K562 (cell line): ENCODE measurements at regions not wholly inside any gene's neighbourhood (a gene's known extent, or its start where the extent isn't known, plus 50 kb on each side); places are given as distances from the start of the nearest gene placed in this dataset.
"Not testable (repeated sequence)": the region's sequence is repeated elsewhere in the genome, so short reads cannot be mapped to it uniquely, and the experiment has no call there.

Experiments
- ATAC-seq: fragments of 200-7000 bp; cut with Tn5 transposase; 3 replicates; pipeline ENCODE4 v1.9.1; 2020; ENCODE audit warnings: moderate library complexity
- BruUV-seq: library from RNA; stranded (reverse); fragments of 400-500 nt; replicated peaks from 2 replicates; lab custom pipeline; 2021; lab: Mats Ljungman, UMichigan
- CTCF ChIA-PET: fragments of 300-600 bp; formaldehyde crosslinking; extraction: SDS; loops from one replicate; lab custom pipeline; 2021; ENCODE audit warnings: low intra/inter-chr PET ratio; lab: Yijun Ruan, JAX
- POLR2A ChIA-PET: fragments of 300-600, 350-650 bp; sonication (Branson Sonifier 250); formaldehyde crosslinking; extraction: SDS; loops from one replicate; lab custom pipeline; 2021; ENCODE audit warnings: antibody characterized with exemption, inconsistent platforms; lab: Yijun Ruan, JAX
- DNase-seq, 4 experiments: peaks; one replicate each; pipeline versions ENCODE4 v3.0.0 to v3.0.0-alpha.2; 2011 to 2018; ENCODE audit warnings: low spot score in 3 of 4, mixed read lengths in 3 of 4; ENCODE audit errors: extremely low read depth in 1 of 4
- FAIRE-seq: peaks from 2 replicates; lab custom pipeline; 2011; peaks lifted over from hg19 to GRCh38; lab: Jason Lieb, UNC
- H2AFZ ChIP-seq: 2 replicates; pipeline ENCODE4 v1.6.0; 2011; ENCODE audit warnings: low read depth, low read length, control low read depth, inconsistent platforms
- H3K27ac ChIP-seq: fragments of 200-600 bp; 3 replicates; pipeline ENCODE4 v1.8.0; 2011; ENCODE audit warnings: low read depth, mild to moderate bottlenecking, control low read depth, inconsistent platforms, low read length, moderate library complexity, mixed read lengths; ENCODE audit errors: extremely low read depth
- H3K27me3 ChIP-seq, 2 experiments: fragments of 300-600 bp in 1 of 2; 2 replicates in 1 of 2; 3 replicates in 1 of 2; pipeline versions ENCODE4 v1.6.0 to v1.8.0; 2011; ENCODE audit warnings: inconsistent platforms in 2 of 2, low read length in 2 of 2, mild to moderate bottlenecking in 1 of 2, mixed read lengths in 1 of 2, moderate library complexity in 1 of 2; ENCODE audit not compliant: control insufficient read depth in 2 of 2, insufficient read depth in 2 of 2
- H3K36me3 ChIP-seq: fragments of 300-600 bp; 3 replicates; pipeline ENCODE4 v1.8.0; 2011; ENCODE audit warnings: mild to moderate bottlenecking, low read length, inconsistent platforms; ENCODE audit not compliant: control insufficient read depth, insufficient read depth
- H3K4me1 ChIP-seq, 2 experiments: fragments of 200-600 bp in 1 of 2; replicated peaks in 1 of 2; 2 replicates in 1 of 2; 3 replicates in 1 of 2; pipeline versions ENCODE4 v1.5.1 to v1.8.0; 2011; ENCODE audit warnings: inconsistent platforms in 2 of 2, low read length in 2 of 2, mild to moderate bottlenecking in 1 of 2, mixed read lengths in 1 of 2, moderate library complexity in 1 of 2; ENCODE audit not compliant: control insufficient read depth in 2 of 2, insufficient read depth in 2 of 2
- H3K4me2 ChIP-seq: 2 replicates; pipeline ENCODE4 v1.6.1; 2011; ENCODE audit warnings: low read length, control low read depth, inconsistent platforms, mixed read lengths; ENCODE audit not compliant: insufficient read depth
- H3K4me3 ChIP-seq: fragments of 200-600 bp; sonication (generic), shearing (Covaris generic); 2 replicates; pipeline ENCODE4 v1.5.1; 2016; ENCODE audit warnings: control low read depth, inconsistent platforms
- H3K79me2 ChIP-seq: fragments of 200-600 bp; 3 replicates; pipeline ENCODE4 v1.8.0; 2011; ENCODE audit warnings: low read length, inconsistent platforms; ENCODE audit not compliant: control insufficient read depth, insufficient read depth
- H3K9ac ChIP-seq, 2 experiments: 2 replicates each; pipeline versions ENCODE4 v1.6.0 to v1.6.1; 2011; ENCODE audit warnings: low read depth in 2 of 2, low read length in 2 of 2, control low read depth in 1 of 2, inconsistent platforms in 1 of 2, mild to moderate bottlenecking in 1 of 2, mixed read lengths in 1 of 2; ENCODE audit not compliant: insufficient read depth in 1 of 2
- H3K9me1 ChIP-seq: one replicate; pipeline ENCODE4 v1.6.0; 2011; ENCODE audit warnings: inconsistent platforms, mild to moderate bottlenecking, low read length, moderate library complexity; ENCODE audit not compliant: control insufficient read depth, insufficient read depth
- H3K9me3 ChIP-seq: replicated peaks from 2 replicates; pipeline ENCODE4 v1.5.1; 2011; ENCODE audit warnings: low read depth, low read length, inconsistent platforms; ENCODE audit not compliant: control insufficient read depth, insufficient read depth
- H4K20me1 ChIP-seq: replicated peaks from 2 replicates; pipeline ENCODE4 v1.6.1; 2011; ENCODE audit warnings: low read length, inconsistent platforms, mixed read lengths; ENCODE audit not compliant: control insufficient read depth, insufficient read depth
- BRD4 ChIP-seq: fragments of 200-600 bp; sonication (generic); IDR thresholded peaks from 2 replicates; pipeline ENCODE4 v1.6.1; 2017; ENCODE audit warnings: inconsistent platforms
- E2F8 ChIP-seq: fragments of 450-650 bp; IDR thresholded peaks from 2 replicates; pipeline ENCODE4 v1.7.1; 2018; ENCODE audit warnings: mild to moderate bottlenecking, low read depth; ENCODE audit not compliant: partially characterized antibody
- FOXK1 ChIP-seq: sonication (generic); formaldehyde crosslinking; IDR thresholded peaks from 2 replicates; pipeline ENCODE4 v1.8.0; 2022; ENCODE audit warnings: missing genetic modification reagents, mild to moderate bottlenecking, borderline replicate concordance
- HDAC2 ChIP-seq: fragments of 450-650 bp; IDR thresholded peaks from 2 replicates; pipeline ENCODE4 v1.6.1; 2016; ENCODE audit warnings: mild to moderate bottlenecking
- HSF4 ChIP-seq: fragments of 250-450 bp; sonication (Bioruptor Pico); IDR thresholded peaks from 2 replicates; pipeline ENCODE4 v2.1.2; 2022; ENCODE audit warnings: mild to moderate bottlenecking, moderate library complexity, borderline replicate concordance
- RNF219 ChIP-seq: fragments of 250-450 bp; sonication (Bioruptor Pico); IDR thresholded peaks from 2 replicates; pipeline ENCODE4 v1.5.0; 2022; ENCODE audit warnings: mild to moderate bottlenecking
- TEAD4 ChIP-seq, 2 experiments: sonication (generic) in 1 of 2; formaldehyde crosslinking in 1 of 2; IDR thresholded peaks; 2 replicates each; pipeline versions ENCODE4 v1.6.1 to v1.8.0; 2012 to 2022; ENCODE audit warnings: borderline replicate concordance in 1 of 2, inconsistent platforms in 1 of 2, low read length in 1 of 2, mild to moderate bottlenecking in 1 of 2, missing genetic modification reagents in 1 of 2
- WGBS: fragments of 100-300 bp; shearing (Covaris generic); methylation state at CpG from one replicate; pipeline ENCODE4 v1.1.6; 2016; ENCODE audit warnings: low coverage, mixed read lengths; ENCODE audit not compliant: insufficient coverage; ENCODE audit errors: missing lambda C conversion rate; 5-methylcytosine and 5-hydroxymethylcytosine counted together
- in situ Hi-C: fragments of 300-500 bp; cut with MboI; formaldehyde crosslinking; loops from 4 replicates; pipeline ENCODE4 v1.15.0; 2018; ENCODE audit warnings: inconsistent platforms, mixed read lengths
- intact Hi-C: fragments of 100-400 bp; cut with micrococcal nuclease; formaldehyde crosslinking; loops from 2 replicates; pipeline ENCODE4 v1.14.2; 2022
- TF ChIP-seq, protein P1 (sequence below): fragments of 250-450 bp; sonication (Bioruptor Pico); IDR thresholded peaks from 2 replicates; pipeline ENCODE4 v1.8.0; 2021; ENCODE audit warnings: mild to moderate bottlenecking, moderate library complexity

GRCh38 chr12:95383920-95384319 lies 90.0 kb upstream of the METAP2 start:
- H3K9ac ChIP-seq, H3K9me1 ChIP-seq, POLR2A ChIA-PET, H2AFZ ChIP-seq, intact Hi-C loops, ATAC-seq, FAIRE-seq, H3K27me3 ChIP-seq, H3K4me3 ChIP-seq, DNase-seq, H4K20me1 ChIP-seq, in situ Hi-C loops, H3K9me3 ChIP-seq, H3K79me2 ChIP-seq, H3K4me2 ChIP-seq, CTCF ChIA-PET, BruUV-seq, H3K4me1 ChIP-seq, H3K27ac ChIP-seq, H3K36me3 ChIP-seq: not testable (repeated sequence)
- WGBS = 27% methylated on average over 8 of the region's 8 CpGs

DNA sequence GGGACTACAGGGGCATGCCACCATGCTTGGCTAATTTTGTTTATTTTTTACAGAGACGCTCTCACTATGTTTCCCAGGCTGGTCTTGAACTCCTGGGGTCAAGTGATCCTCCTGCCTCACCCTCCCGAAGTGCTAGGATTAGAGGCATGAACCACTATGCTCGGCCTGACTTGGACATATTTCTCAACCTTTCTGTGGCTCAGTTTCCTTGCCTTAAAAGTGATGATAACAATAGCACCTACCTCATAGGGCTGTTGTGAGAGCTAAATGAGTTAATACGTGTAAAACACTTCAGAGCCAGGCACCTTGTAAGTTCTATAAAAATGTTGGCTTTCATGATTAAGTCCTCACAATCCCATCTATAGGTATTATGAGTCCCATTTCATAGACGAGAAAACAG lies 89.2 kb upstream of the METAP2 start:
- no peaks in the 10 kb centered on the region for H3K79me2 ChIP-seq
- TF ChIP-seq FOXK1 = no peak
- TF ChIP-seq TEAD4 (IDR thresholded peaks at IDR 0.05; ENCODE audit: low read length) = no peak
- TF ChIP-seq TEAD4 (CRISPR knock-in tag; IDR thresholded peaks at IDR 0.05; ENCODE audit: borderline replicate concordance) = no peak
- TF ChIP-seq RNF219 (CRISPR knock-in tag) = no peak
- TF ChIP-seq HDAC2 = no peak
- TF ChIP-seq E2F8 = no peak
- TF ChIP-seq HSF4 (CRISPR knock-in tag) = no peak
- TF ChIP-seq, protein P1, sequence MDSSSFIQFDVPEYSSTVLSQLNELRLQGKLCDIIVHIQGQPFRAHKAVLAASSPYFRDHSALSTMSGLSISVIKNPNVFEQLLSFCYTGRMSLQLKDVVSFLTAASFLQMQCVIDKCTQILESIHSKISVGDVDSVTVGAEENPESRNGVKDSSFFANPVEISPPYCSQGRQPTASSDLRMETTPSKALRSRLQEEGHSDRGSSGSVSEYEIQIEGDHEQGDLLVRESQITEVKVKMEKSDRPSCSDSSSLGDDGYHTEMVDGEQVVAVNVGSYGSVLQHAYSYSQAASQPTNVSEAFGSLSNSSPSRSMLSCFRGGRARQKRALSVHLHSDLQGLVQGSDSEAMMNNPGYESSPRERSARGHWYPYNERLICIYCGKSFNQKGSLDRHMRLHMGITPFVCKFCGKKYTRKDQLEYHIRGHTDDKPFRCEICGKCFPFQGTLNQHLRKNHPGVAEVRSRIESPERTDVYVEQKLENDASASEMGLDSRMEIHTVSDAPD = no peak
- TF ChIP-seq BRD4 = no peak

More for the DNA sequence above, 89.2 kb upstream of the METAP2 start:
- DNase-seq (no peak), ATAC-seq (no peak), FAIRE-seq (no peak)
- Histone ChIP-seq H3K27ac (no peak overlapping the region), H3K4me1 (peaks cover 0 to 7% of the 10 kb centered on the region in 2 experiments; a peak in 2 of 5 replicates), H3K9me3 (no peaks in the 10 kb centered on the region), H3K9me1 (no peaks in the 10 kb centered on the region), H3K36me3 (no peaks in the 10 kb centered on the region), H3K27me3 (no peaks in the 10 kb centered on the region; a peak in 1 of 5 replicates), H4K20me1 (no peaks in the 10 kb centered on the region), H3K4me2 (no peak overlapping the region), H2AFZ (no peak overlapping the region), H3K9ac (no peak overlapping the region), H3K4me3 (no peak overlapping the region)
- BruUV-seq = no TSS peak
- in situ Hi-C loops (no loop called here), intact Hi-C loops (no loop called here)
- CTCF ChIA-PET = no interaction called here
- WGBS = 11% methylated on average over 5 of the region's 5 CpGs
- POLR2A ChIA-PET = no interaction called here
